HG03575 (cell line): ENCODE measurements at regions not wholly inside any gene's neighbourhood (a gene's known extent, or its start where the extent isn't known, plus 50 kb on each side); places are given as distances from the start of the nearest gene placed in this dataset.

Experiments used
- ATAC-seq: cut with Tn5 transposase; IDR thresholded peaks from one replicate; pipeline ENCODE4 v1.9.1; 2021; ENCODE audit not compliant: unreplicated experiment, insufficient number of reproducible peaks, low FRiP score; ENCODE audit errors: extremely low read depth

DNA sequence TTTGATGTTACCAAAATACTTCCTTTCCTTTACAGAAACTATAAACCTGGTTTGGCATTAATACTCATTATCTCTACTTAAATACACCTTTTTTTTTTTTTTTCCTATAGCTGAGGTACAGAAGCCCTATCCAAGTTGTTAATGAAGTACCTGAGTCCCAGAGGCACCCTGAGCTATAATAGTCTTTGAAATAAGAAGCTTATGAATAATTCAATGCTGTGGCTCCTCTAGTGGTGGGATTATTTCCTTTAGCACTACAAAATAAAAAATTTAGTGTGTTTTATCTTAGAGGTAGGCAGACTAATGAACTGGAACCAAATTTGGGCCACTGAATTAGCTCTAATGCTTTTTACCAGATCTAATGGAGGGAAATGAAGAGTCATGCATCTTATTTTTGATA, 611.9 kb downstream of the EDEM1 start:
- ATAC-seq: no peak

DNA sequence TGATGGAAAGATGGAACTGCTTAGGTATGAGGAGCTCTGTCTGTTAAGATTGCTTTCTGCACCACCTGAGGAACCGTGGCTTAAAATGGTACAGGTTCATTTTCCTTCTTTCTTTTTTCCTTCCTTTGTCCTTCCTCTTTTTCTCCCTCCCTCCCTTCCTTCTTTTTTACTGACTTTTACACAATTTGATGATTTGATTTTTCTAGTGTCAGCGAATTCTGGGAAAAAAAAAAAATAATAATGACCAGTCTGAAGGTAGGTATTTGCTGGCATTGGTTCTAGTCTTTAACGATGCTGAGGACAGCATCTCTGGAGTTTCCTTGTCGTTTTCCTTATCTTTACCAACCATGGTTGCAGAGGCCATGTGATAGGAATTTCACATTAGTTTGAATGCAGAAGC, 613.5 kb downstream of the EDEM1 start:
- no peak for ATAC-seq

DNA sequence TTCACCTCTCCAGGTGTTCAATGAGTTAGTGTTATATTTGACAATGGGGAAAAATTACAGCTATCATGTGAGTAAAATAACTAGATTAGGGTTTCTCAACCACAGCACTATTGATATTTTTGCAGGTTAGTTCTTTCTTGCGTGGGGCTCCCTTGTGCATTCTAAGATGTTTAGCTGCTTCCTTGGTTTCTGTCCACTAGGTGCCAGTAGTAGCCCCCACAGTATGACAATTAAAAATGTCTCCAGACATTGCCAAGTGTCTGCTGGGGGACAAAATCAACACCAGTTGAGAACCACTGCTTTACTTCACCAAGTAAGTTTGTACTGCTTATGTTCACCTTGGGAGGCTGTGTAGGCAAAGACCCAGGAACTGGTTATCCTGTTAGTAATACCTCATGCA, 618.7 kb downstream of the EDEM1 start:
- ATAC-seq: no peak

DNA sequence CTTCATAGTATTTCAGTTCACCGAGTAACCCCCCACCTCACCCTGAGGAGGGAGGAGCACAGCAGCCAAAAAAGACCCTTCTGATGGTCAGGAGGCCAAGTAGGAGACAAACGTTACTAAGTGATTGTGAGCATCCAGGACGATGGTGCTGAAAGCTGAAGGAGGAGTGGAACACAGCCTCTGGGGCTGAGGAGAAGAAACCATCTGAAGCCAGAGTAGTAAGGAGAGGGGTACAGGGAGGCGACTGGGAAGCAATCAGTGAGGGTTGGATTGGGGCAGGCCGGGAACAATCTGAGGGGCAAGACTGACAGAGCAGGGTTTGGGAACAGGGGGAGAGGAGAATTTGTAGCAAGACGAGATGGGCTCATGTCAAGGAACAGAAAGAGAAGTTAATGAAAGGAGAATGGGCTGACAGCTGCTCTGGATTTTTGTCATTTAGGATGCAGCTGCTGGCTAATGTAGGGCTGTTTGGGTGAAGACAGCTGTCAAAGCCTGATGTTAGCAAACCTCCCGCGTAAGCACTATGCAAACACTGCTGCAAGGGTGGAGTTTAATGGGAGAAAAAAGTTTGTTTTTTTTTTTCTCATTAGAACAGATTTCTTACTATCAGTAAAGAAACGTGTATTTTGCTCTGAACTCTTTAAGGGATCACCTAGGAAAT, 622.2 kb downstream of the EDEM1 start:
- no peak for ATAC-seq

- ATAC-seq: no peak
Observed at GRCh38 chr3:5811016-5811415, 623.5 kb downstream of the EDEM1 start.

- ATAC-seq: no peak
Observed at GRCh38 chr3:5813521-5813920, 626.0 kb downstream of the EDEM1 start.

- ATAC-seq: no peak
Observed at GRCh38 chr3:5822843-5823242, 635.3 kb downstream of the EDEM1 start.

GRCh38 chr3:5826467-5826866, 639.0 kb downstream of the EDEM1 start:
- no peak for ATAC-seq

- ATAC-seq: no peak
Observed at GRCh38 chr3:5828251-5828650, 640.7 kb downstream of the EDEM1 start.

GRCh38 chr3:5840056-5840455, 652.5 kb downstream of the EDEM1 start:
- no peak for ATAC-seq

GRCh38 chr3:5841599-5841998, 654.1 kb downstream of the EDEM1 start:
- no peak for ATAC-seq

GRCh38 chr3:5846261-5846660, 658.8 kb downstream of the EDEM1 start:
- no peak for ATAC-seq

- no peak for ATAC-seq
Observed at GRCh38 chr3:5861151-5861550, 673.6 kb downstream of the EDEM1 start.

DNA sequence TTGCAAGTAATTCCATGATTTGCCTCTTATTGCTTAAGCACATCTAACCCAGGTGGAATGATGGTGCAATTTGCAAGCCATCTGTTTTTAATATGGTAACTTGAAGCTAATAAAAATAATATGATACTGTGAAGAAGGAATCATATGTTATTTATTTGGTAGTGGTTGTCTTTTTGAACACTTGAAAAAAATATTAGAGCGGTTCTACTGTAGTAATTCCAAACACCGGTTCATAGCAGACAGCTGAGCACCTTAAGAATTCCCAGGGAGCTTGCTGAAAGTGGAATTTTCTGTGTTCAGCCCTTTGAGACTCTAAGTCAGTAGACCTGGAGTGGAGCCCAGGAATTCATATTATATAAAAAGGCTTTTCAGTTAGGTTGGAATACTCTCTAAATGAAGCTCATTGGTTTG, 687.4 kb downstream of the EDEM1 start:
- no peak for ATAC-seq

DNA sequence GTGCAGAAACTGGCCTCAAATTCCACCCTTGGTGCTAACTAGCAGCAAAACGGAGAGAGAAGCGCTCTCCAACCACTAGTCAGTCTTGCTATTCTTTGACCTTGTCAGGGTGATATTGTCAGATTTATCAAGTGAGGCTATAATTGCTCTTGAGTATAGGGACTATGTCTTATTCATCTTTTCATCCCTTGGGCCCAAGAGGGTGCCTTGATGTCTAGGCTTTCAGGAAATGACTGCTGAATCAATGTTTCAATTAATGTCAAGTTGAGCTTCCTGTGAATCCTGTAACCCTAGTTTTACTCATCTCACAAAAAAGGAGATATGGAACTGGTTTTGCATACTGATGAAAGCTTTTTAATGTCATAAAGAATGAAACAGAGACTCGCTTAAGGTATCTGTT, 701.3 kb downstream of the EDEM1 start:
- no peak for ATAC-seq

GRCh38 chr3:5889374-5889773, 701.9 kb downstream of the EDEM1 start:
- no peak for ATAC-seq

DNA sequence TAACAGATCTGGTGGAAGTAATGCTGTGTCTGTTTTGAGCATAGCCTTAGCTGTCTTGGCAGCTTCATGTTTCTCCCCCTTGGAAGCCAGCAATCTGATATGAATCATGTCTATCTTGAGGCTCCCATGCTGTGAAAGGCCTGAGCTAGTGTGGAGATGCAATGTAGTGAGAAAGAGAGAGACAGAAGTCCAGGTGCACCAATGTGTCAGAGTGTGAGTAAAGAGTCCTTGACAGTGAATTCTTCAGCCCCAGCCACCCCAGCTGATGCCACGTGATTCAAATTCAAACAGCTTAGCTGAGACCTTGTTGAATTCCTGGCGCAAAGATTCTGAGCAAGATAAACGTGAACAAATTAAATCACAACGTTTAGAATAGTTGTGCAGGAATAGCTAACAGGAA, 704.2 kb downstream of the EDEM1 start:
- ATAC-seq: no peak

- ATAC-seq: no peak
Observed at GRCh38 chr3:5898106-5898505, 710.6 kb downstream of the EDEM1 start.

GRCh38 chr3:5899014-5899761, 711.7 kb downstream of the EDEM1 start:
- ATAC-seq: no peak

DNA sequence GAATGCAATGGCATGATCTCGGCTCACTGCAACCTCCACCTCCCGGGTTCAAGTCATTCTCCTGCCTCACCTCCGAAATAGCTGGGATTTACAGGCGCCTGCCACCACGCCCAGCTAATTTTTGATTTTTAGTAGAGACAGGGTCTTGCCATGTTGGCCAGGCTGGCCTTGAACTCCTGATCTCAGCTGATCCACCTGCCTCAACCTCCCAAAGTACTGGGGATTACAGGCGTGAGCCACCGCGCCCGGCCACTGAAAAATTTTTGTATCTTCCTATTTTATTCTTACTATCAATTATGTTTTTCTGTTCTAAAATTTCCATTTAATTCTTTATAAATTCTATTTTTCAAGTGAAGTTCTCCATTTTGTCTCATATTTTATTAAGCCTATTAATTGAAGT, 730.4 kb downstream of the EDEM1 start:
- no peak for ATAC-seq

- ATAC-seq: no peak
Observed at GRCh38 chr3:5918626-5919025, 731.1 kb downstream of the EDEM1 start.
